ENCODE measurements at regions not wholly inside any gene's neighbourhood (a gene's known extent, or its start where the extent isn't known, plus 50 kb on each side); places are given as distances from the start of the nearest gene placed in this dataset.
"Not testable (repeated sequence)": the region's sequence is repeated elsewhere in the genome, so short reads cannot be mapped to it uniquely, and the experiment has no call there.

DNA sequence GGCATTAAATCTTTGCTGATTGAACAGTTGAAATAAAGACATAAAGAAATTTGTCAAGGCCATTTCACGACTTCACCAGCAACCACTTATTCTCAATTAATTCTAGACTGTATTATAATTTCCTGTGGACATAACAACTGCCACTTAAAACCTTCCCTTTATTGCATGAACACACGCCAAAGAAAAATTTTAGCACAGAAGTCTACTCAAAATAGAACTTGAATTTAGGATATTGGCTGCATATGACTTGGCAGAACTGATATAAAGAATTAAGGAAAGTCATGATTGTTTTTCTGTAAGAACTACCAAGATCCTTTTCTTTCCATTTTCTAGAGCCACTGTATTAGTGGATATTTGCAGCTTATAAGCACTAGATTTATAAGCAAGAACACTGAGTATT lies 226.5 kb upstream of the AKR1E2 start:
- H3K36me3 Mint-ChIP-seq = no peaks in the 10 kb centered on the region
- H3K9me3 Mint-ChIP-seq = no peaks in the 10 kb centered on the region
- H3K27ac Mint-ChIP-seq = no peak overlapping the region
- H3K4me3 Mint-ChIP-seq = no peak overlapping the region
- CTCF ChIA-PET = interaction anchor here (1.3 kb wide), 1 partner anchor 11 kb away, joined by 4 read pairs; no protein-coding TSS in a partner anchor
- no peak for DNase-seq
- peaks cover 3% of the 10 kb centered on the region for H3K27me3 Mint-ChIP-seq
- no peaks in the 10 kb centered on the region for H3K4me1 Mint-ChIP-seq

DNA sequence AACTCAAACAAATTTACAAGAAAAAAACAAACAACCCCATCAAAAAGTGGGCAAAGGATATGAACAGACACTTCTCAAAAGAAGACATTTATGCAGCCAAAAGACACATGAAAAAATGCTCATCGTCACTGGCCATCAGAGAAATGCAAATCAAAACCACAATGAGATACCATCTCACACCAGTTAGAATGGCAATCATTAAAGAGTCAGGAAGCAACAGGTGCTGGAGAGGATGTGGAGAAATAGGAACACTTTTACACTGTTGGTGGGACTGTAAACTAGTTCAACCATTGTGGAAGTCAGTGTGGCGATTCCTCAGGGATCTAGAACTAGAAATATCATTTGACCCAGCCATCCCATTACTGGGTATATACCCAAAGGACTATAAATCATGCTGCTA lies 228.1 kb upstream of the AKR1E2 start:
- H3K4me3 Mint-ChIP-seq = not testable (repeated sequence)

GRCh38 chr10:4596951-4597350 lies 229.1 kb upstream of the AKR1E2 start:
- Mint-ChIP-seq H3K27ac (no peak overlapping the region), H3K27me3 (no peaks in the 10 kb centered on the region), H3K4me3 (no peak overlapping the region), H3K36me3 (no peaks in the 10 kb centered on the region), H3K4me1 (no peaks in the 10 kb centered on the region), H3K9me3 (no peaks in the 10 kb centered on the region)
- CTCF ChIA-PET = no interaction called here
- no peak for DNase-seq

More for the DNA sequence above, 228.1 kb upstream of the AKR1E2 start:
- DNase-seq, H3K36me3 Mint-ChIP-seq, H3K9me3 Mint-ChIP-seq, H3K27ac Mint-ChIP-seq, CTCF ChIA-PET, H3K4me1 Mint-ChIP-seq, H3K27me3 Mint-ChIP-seq: not testable (repeated sequence)

GRCh38 chr10:4595719-4596319 lies 230.2 kb upstream of the AKR1E2 start:
- no peaks in the 10 kb centered on the region for H3K27me3 Mint-ChIP-seq
- no peaks in the 10 kb centered on the region for H3K4me1 Mint-ChIP-seq
- no peak overlapping the region for H3K27ac Mint-ChIP-seq
- H3K36me3 Mint-ChIP-seq = no peaks in the 10 kb centered on the region
- CTCF ChIA-PET = no interaction called here
- DNase-seq = no peak
- H3K9me3 Mint-ChIP-seq = no peaks in the 10 kb centered on the region
- no peak overlapping the region for H3K4me3 Mint-ChIP-seq

DNA sequence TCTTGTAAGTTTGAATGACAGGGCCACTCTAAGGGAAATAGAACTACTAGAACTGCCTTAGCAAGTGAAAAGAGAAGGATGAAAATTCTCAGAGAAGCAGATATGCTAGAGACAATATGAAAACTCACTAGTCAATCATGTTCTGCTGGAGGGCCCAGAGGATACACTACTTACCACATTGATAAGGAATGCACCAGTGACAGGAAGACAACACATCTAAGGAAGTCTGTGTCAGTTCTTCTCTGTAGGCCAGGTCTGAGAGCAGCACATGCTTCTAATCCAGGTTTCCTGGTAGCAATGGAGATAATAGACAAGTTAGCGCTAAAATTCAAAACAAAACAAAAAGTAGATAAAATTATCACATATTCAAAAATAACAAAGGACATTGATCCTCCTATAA lies 235.2 kb upstream of the AKR1E2 start:
- CTCF ChIA-PET = no interaction called here
- H3K4me3 Mint-ChIP-seq = no peak overlapping the region
- no peaks in the 10 kb centered on the region for H3K9me3 Mint-ChIP-seq
- no peak for DNase-seq
- no peaks in the 10 kb centered on the region for H3K36me3 Mint-ChIP-seq
- H3K27me3 Mint-ChIP-seq = peaks cover 4% of the 10 kb centered on the region
- no peak overlapping the region for H3K27ac Mint-ChIP-seq
- H3K4me1 Mint-ChIP-seq = no peaks in the 10 kb centered on the region

DNA sequence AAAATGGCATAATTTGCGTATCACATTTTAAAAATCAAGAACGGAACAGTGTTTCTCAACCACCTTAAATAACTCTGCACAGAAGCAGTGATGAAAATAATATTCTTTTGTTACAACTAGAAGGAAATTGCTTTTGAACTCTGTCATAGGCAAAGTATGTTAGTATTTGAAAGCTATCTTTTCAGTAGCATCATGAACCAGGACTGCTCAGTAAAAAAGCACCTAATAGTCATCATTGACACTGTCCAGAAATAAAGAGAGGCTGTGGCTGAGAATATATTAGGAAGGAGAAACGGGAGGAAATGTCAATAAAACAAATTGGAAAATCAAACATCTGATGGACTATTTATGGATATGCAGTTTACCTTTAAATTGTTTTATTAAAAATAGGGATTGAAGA lies 237.2 kb upstream of the AKR1E2 start:
- no peak overlapping the region for H3K27ac Mint-ChIP-seq
- CTCF ChIA-PET = interaction anchor here (1.5 kb wide), 1 partner anchor 11 kb away, joined by 4 read pairs; no protein-coding TSS in a partner anchor
- no peaks in the 10 kb centered on the region for H3K4me1 Mint-ChIP-seq

GRCh38 chr10:4587466-4587865 lies 238.5 kb upstream of the AKR1E2 start:
- H3K4me3 Mint-ChIP-seq = no peak overlapping the region
- no peaks in the 10 kb centered on the region for H3K36me3 Mint-ChIP-seq
- H3K4me1 Mint-ChIP-seq = no peaks in the 10 kb centered on the region
- H3K27ac Mint-ChIP-seq = no peak overlapping the region
- H3K27me3 Mint-ChIP-seq = peaks cover 10% of the 10 kb centered on the region
- CTCF ChIA-PET = no interaction called here
- no peak for DNase-seq
- no peaks in the 10 kb centered on the region for H3K9me3 Mint-ChIP-seq

More for the DNA sequence above, 237.2 kb upstream of the AKR1E2 start:
- Mint-ChIP-seq H3K9me3 (no peaks in the 10 kb centered on the region), H3K36me3 (no peaks in the 10 kb centered on the region), H3K27me3 (peaks cover 4% of the 10 kb centered on the region), H3K4me3 (no peak overlapping the region)
- no peak for DNase-seq

DNA sequence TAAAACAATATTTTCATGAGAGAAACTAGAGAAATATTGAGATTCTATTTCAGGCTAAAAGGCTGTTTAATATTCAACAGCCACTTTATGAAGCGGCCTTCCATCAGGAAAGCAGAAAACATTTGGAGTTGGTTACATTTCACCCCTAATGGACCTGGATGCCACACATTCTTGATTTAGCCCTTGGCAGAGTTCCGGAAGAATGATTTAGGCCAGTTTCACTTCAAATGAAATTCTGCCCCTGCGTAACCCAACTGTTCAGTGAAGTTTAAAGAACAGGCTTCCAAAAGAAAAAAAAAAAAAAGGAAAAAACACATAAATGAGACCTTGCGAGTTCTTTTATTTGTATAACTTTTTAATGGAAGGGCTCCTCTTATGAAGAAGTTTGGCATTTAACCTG lies 239.2 kb upstream of the AKR1E2 start:
- Mint-ChIP-seq H3K27ac (no peak overlapping the region), H3K4me1 (no peaks in the 10 kb centered on the region), H3K9me3 (no peaks in the 10 kb centered on the region), H3K4me3 (no peak overlapping the region), H3K27me3 (peaks cover 13% of the 10 kb centered on the region), H3K36me3 (no peaks in the 10 kb centered on the region)
- no peak for DNase-seq
- CTCF ChIA-PET = no interaction called here

DNA sequence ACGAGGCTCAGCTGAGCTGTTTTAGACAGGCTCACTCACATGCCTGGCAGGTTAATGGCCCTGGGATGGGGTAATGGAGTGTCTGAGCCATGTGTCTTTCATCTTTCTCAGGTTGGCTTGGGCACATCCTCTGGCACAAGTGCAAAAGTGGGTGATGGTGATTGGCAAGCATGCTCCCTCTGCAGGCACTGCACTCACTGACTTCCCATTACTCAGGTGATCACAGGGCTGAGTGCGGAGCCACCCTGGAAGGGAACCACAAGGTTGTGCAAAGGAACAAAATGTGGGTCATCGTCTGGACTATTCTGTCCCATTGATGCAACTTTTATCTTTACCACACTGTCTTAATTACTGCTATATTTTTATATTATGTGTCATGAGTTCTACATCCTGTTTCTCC lies 244.1 kb upstream of the AKR1E2 start:
- CTCF ChIA-PET = no interaction called here
- Mint-ChIP-seq H3K4me3 (no peak overlapping the region), H3K36me3 (no peaks in the 10 kb centered on the region), H3K27ac (no peak overlapping the region), H3K9me3 (no peaks in the 10 kb centered on the region), H3K4me1 (no peaks in the 10 kb centered on the region), H3K27me3 (peaks cover 15% of the 10 kb centered on the region)
- DNase-seq = no peak

DNA sequence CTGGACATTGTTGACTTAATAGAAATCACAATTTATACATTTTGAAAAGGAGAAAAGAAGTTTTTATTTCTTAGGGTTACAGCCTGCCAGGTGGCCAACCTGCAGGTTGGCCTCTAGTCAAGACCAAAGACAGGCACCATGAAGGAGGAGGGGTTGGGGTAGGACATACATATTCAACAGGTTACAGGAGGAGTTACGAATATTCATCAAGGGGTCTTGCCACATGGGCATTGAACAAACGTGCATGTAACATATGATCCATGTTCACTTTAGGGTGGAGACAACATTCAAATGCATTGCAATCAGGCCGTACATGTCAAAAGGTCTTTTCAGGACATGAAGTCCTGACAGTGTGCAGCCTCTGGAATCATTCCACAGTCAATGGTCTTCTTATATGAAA lies 246.2 kb upstream of the AKR1E2 start:
- CTCF ChIA-PET = no interaction called here
- Mint-ChIP-seq H3K4me1 (no peaks in the 10 kb centered on the region), H3K9me3 (no peaks in the 10 kb centered on the region), H3K4me3 (no peak overlapping the region), H3K27ac (no peak overlapping the region), H3K36me3 (no peaks in the 10 kb centered on the region), H3K27me3 (peaks cover 18% of the 10 kb centered on the region)
- DNase-seq = no peak

- peaks cover 21% of the 10 kb centered on the region for H3K27me3 Mint-ChIP-seq
- H3K4me1 Mint-ChIP-seq = no peaks in the 10 kb centered on the region
- no peaks in the 10 kb centered on the region for H3K36me3 Mint-ChIP-seq
- DNase-seq = no peak
- CTCF ChIA-PET = no interaction called here
- H3K9me3 Mint-ChIP-seq = no peaks in the 10 kb centered on the region
- no peak overlapping the region for H3K27ac Mint-ChIP-seq
- H3K4me3 Mint-ChIP-seq = no peak overlapping the region
Observed at GRCh38 chr10:4576206-4576605, 249.8 kb upstream of the AKR1E2 start.

GRCh38 chr10:4569151-4569550 lies 256.9 kb upstream of the AKR1E2 start:
- H3K36me3 Mint-ChIP-seq = no peaks in the 10 kb centered on the region
- no peak overlapping the region for H3K4me3 Mint-ChIP-seq
- no peak overlapping the region for H3K27ac Mint-ChIP-seq
- no peak for DNase-seq
- peaks cover 24% of the 10 kb centered on the region for H3K27me3 Mint-ChIP-seq
- no peaks in the 10 kb centered on the region for H3K4me1 Mint-ChIP-seq
- CTCF ChIA-PET = interaction anchor here (0.6 kb wide), 1 partner anchor 780 kb away, joined by 3 read pairs; no protein-coding TSS in a partner anchor
- no peaks in the 10 kb centered on the region for H3K9me3 Mint-ChIP-seq

DNA sequence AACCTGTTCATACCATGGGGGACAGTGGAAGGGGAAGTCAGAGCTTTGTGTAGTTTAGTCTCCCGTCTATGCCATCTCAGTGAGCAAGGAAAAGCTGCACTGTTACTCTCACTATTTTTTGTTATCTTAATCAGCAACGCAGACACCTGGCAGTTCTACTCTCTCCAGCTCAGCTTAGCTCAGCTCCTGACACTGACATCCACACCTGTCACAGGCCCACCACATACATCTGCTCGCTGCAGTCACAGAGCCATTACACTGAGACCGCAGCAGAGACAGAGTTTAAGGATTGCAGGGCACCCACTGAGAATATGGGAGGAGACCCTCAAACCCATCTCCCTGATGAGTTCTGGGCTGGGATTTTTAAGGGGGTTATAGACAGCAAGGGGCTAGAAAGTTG lies 257.3 kb upstream of the AKR1E2 start:
- CTCF ChIA-PET = interaction anchor here (0.6 kb wide), 1 partner anchor 779 kb away, joined by 3 read pairs; no protein-coding TSS in a partner anchor
- no peaks in the 10 kb centered on the region for H3K9me3 Mint-ChIP-seq
- H3K27ac Mint-ChIP-seq = no peak overlapping the region

DNA sequence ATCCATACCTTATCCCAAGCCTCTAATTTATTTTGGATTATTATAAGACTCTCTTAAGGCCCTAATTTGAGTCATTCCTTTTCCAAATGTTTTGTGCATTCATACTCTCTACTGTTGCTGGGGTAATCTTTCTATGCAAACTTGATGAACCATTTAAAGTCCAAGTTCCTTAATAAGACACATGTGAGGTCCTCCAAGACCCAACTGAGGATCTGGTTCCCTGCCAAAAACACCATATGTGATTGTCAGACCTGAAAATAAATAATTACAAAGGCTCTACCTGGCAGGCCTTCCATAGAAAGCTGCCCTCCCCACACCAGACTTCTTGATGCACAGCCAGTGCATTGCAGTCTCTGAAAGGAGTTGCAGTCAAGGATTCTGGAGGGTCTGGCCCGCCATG lies 257.9 kb upstream of the AKR1E2 start:
- DNase-seq = no peak
- CTCF ChIA-PET = no interaction called here
- no peaks in the 10 kb centered on the region for H3K9me3 Mint-ChIP-seq
- H3K27me3 Mint-ChIP-seq = peaks cover 21% of the 10 kb centered on the region
- H3K36me3 Mint-ChIP-seq = no peaks in the 10 kb centered on the region
- no peak overlapping the region for H3K4me3 Mint-ChIP-seq
- no peaks in the 10 kb centered on the region for H3K4me1 Mint-ChIP-seq
- no peak overlapping the region for H3K27ac Mint-ChIP-seq

More for the DNA sequence above, 257.3 kb upstream of the AKR1E2 start:
- Mint-ChIP-seq H3K4me1 (no peaks in the 10 kb centered on the region), H3K27me3 (peaks cover 21% of the 10 kb centered on the region), H3K36me3 (no peaks in the 10 kb centered on the region), H3K4me3 (no peak overlapping the region)
- DNase-seq = no peak

DNA sequence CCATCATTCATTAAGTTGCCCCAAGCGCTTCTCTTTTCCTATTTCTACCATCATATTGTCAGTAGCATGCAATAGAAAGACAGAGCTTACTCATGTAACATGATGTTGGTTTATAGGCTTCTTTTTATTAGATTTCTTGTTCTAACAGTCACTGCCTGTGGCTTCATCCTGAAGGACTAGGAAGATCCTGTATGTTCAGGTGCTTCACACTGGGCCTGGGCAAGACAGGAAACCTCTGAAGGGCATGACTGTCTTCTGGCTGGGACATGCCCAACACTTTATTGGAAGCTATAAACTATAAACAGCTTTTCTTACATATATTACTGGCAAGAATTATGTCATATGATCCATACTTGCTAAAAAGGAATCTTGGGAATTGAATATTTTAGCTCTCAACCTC lies 258.4 kb upstream of the AKR1E2 start:
- Mint-ChIP-seq H3K27ac (no peak overlapping the region), H3K4me3 (no peak overlapping the region), H3K27me3 (peaks cover 20% of the 10 kb centered on the region), H3K9me3 (no peaks in the 10 kb centered on the region), H3K36me3 (no peaks in the 10 kb centered on the region), H3K4me1 (no peaks in the 10 kb centered on the region)
- no peak for DNase-seq
- CTCF ChIA-PET = no interaction called here

DNA sequence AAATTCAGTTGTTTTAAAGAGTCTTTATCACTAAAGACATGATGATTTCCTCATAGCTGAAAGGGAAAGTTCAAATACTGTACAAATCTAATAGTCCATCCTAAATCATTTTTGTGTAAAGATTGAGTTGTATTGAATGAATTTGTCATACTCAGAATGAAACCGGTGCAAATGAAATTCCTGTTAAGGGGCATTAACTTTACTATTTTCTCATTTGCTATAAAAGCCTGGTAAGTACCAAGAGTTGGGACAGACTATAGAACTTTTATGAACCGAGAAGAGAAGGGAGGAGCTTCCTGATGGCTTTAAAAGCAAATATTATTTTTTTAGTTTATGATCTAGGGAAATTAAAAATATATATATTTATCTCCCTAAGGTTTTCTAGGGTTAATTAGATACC lies 260.0 kb upstream of the AKR1E2 start:
- Mint-ChIP-seq H3K4me1 (no peaks in the 10 kb centered on the region), H3K36me3 (no peaks in the 10 kb centered on the region), H3K27ac (no peak overlapping the region), H3K4me3 (no peak overlapping the region), H3K27me3 (peaks cover 17% of the 10 kb centered on the region), H3K9me3 (no peaks in the 10 kb centered on the region)
- CTCF ChIA-PET = no interaction called here
- no peak for DNase-seq
